Glutamatergic neuron (in vitro differentiated cells): ENCODE measurements at regions not wholly inside any gene's neighbourhood (a gene's known extent, or its start where the extent isn't known, plus 50 kb on each side); places are given as distances from the start of the nearest gene placed in this dataset.

ENCODE experiments used
- DNase-seq: peaks from one replicate; pipeline ENCODE4 v3.0.0; 2022
- H3K27ac Mint-ChIP-seq: one replicate; pipeline ENCODE4 v1.8.0; 2020; ENCODE audit warnings: mild to moderate bottlenecking, mixed read lengths, inconsistent platforms; ENCODE audit not compliant: unreplicated experiment
- H3K27me3 Mint-ChIP-seq: one replicate; pipeline ENCODE4 v1.8.0; 2020; ENCODE audit warnings: mild to moderate bottlenecking, moderate library complexity, mixed read lengths, inconsistent platforms; ENCODE audit not compliant: unreplicated experiment
- H3K36me3 Mint-ChIP-seq: one replicate; pipeline ENCODE4 v1.8.0; 2020; ENCODE audit warnings: mild to moderate bottlenecking, mixed read lengths, inconsistent platforms; ENCODE audit not compliant: unreplicated experiment
- H3K4me1 Mint-ChIP-seq: one replicate; pipeline ENCODE4 v1.8.0; 2020; ENCODE audit warnings: mild to moderate bottlenecking, low read depth, mixed read lengths, inconsistent platforms; ENCODE audit not compliant: unreplicated experiment
- H3K4me3 Mint-ChIP-seq: one replicate; pipeline ENCODE4 v1.8.0; 2020; ENCODE audit warnings: mild to moderate bottlenecking, mixed read lengths, inconsistent platforms; ENCODE audit not compliant: unreplicated experiment
- H3K9me3 Mint-ChIP-seq: one replicate; pipeline ENCODE4 v1.8.0; 2020; ENCODE audit warnings: mild to moderate bottlenecking, moderate library complexity, mixed read lengths, inconsistent platforms; ENCODE audit not compliant: unreplicated experiment
- TF ChIP-seq, protein P1 (sequence below): fragments of 200-600 bp; sonication (generic); IDR thresholded peaks from one replicate; pipeline ENCODE4 v1.5.0; 2021; ENCODE audit not compliant: partially characterized antibody, unreplicated experiment

DNA sequence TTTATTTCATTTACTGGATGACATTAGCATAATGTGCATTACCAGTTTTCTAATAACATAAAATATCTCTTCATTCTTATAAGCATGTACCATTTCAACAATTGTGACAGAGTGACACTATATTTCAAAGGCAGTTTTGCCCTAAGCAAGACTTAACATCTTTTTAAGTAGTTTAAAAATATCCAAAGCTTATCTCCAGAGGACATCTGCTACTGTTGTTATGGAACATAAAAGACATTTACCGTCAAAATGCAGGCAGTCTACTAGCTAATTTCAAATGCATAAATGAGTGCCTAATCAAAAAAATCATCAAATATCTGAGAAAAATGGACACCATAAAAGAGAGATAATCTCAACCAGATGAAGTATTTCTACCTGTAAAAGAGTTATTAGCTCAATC, 782.4 kb upstream of the BRINP3 start:
- DNase-seq, result no peak
- TF ChIP-seq, protein P1, sequence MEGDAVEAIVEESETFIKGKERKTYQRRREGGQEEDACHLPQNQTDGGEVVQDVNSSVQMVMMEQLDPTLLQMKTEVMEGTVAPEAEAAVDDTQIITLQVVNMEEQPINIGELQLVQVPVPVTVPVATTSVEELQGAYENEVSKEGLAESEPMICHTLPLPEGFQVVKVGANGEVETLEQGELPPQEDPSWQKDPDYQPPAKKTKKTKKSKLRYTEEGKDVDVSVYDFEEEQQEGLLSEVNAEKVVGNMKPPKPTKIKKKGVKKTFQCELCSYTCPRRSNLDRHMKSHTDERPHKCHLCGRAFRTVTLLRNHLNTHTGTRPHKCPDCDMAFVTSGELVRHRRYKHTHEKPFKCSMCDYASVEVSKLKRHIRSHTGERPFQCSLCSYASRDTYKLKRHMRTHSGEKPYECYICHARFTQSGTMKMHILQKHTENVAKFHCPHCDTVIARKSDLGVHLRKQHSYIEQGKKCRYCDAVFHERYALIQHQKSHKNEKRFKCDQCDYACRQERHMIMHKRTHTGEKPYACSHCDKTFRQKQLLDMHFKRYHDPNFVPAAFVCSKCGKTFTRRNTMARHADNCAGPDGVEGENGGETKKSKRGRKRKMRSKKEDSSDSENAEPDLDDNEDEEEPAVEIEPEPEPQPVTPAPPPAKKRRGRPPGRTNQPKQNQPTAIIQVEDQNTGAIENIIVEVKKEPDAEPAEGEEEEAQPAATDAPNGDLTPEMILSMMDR, result no peak
- Mint-ChIP-seq H3K4me3 (no peak overlapping the region), H3K36me3 (no peaks in the 10 kb centered on the region), H3K9me3 (no peaks in the 10 kb centered on the region), H3K27me3 (no peaks in the 10 kb centered on the region), H3K27ac (no peak overlapping the region), H3K4me1 (no peaks in the 10 kb centered on the region)

DNA sequence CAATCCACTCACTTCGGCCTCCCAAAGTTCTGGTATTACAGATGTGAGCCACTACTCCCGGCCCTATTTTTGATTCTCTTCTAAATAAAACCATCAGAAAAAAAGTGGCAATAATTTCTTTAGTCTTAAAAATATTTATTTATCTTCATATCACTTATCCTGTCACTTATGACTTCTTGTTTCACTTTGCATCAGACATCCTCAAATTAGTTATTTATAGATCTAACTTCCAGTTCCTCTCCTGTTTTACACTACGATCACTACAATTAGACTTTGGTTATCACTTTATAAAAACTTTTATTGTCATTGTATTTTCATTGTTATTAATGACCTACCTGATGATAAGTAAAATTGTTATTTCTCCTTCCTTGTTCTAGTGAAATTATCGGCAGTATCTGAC, 783.4 kb upstream of the BRINP3 start:
- Mint-ChIP-seq H3K4me3 (no peak overlapping the region), H3K27ac (no peak overlapping the region), H3K36me3 (no peaks in the 10 kb centered on the region), H3K9me3 (no peaks in the 10 kb centered on the region), H3K27me3 (no peaks in the 10 kb centered on the region), H3K4me1 (no peaks in the 10 kb centered on the region)
- DNase-seq, result no peak
- TF ChIP-seq, protein P1, result no peak

DNA sequence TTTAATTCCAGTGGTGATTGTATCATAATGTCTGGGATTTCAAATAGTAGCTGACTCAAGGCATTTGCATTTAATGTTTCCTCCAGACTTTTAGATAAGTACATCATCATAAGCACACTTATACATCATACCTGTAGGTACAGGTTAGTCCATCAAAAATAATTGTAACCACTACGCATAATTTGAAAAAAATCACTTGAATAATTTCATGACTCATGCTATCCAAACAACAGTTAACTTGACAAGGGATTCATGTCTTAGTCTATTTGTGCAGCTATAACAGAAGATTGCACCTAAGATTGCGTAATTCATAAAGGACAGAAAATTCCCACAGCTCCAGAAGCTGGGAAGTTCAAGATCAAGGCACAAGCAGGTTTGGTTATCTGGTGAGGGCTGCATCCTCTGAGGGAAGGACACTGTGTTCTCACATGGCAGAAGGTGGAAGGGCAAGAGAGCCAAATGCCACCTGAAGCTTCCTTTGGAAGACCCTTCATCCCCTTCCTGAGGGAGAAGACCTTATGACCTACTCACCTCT, 801.7 kb upstream of the BRINP3 start:
- no peaks in the 10 kb centered on the region for H3K36me3 Mint-ChIP-seq
- no peaks in the 10 kb centered on the region for H3K9me3 Mint-ChIP-seq
- H3K27ac Mint-ChIP-seq, result no peak overlapping the region
- no peaks in the 10 kb centered on the region for H3K4me1 Mint-ChIP-seq
- no peak for DNase-seq
- no peak overlapping the region for H3K4me3 Mint-ChIP-seq
- TF ChIP-seq, protein P1, result no peak
- no peaks in the 10 kb centered on the region for H3K27me3 Mint-ChIP-seq

DNA sequence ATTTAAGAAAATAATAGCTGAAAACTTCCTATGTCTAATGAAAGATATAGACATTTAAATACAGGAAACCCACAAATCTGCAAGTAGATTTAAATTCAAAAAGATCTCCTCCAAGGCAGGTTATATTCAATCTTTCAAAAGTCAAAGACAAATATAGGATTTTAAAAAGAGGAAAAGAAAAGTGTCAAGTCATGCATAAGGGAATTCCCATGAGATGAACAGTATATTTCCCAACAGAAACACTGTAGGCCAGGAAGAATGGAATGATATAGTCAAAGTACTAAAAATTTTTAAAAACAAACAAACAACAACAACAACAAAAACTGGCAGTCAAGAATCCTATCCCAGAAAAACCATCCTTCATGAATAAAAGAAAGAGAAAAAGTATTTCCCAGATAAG, 806.5 kb upstream of the BRINP3 start:
- TF ChIP-seq, protein P1, result no peak
- H3K4me1 Mint-ChIP-seq, result no peaks in the 10 kb centered on the region
- H3K27me3 Mint-ChIP-seq, result no peaks in the 10 kb centered on the region
- no peaks in the 10 kb centered on the region for H3K9me3 Mint-ChIP-seq
- DNase-seq, result no peak
- no peaks in the 10 kb centered on the region for H3K36me3 Mint-ChIP-seq
- no peak overlapping the region for H3K4me3 Mint-ChIP-seq
- no peak overlapping the region for H3K27ac Mint-ChIP-seq

DNA sequence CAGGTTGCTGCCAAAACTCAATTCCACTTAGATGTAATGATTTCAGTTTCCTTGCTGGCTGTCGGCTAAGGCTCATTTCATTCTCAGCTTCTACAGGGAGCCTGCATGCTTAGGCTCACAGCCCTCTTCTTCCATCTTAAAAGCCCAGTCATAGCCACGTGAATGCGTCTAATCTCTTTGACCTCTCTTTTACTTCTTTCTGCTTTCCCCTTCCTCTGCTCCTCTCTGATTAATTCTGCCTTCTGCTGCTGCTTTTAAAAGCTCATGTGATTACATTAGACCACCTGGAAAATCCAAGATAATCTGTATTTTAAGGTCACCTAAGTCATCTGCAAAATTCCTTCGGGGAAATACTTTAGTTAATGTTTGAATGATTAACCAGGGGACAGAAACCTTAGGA, 812.8 kb upstream of the BRINP3 start:
- no peak for DNase-seq
- TF ChIP-seq, protein P1, result no peak
- Mint-ChIP-seq H3K4me3 (no peak overlapping the region), H3K27ac (peak overlapping the region; percentile 12), H3K36me3 (no peaks in the 10 kb centered on the region), H3K27me3 (no peaks in the 10 kb centered on the region), H3K9me3 (no peaks in the 10 kb centered on the region), H3K4me1 (peaks cover 3% of the 10 kb centered on the region)
